Activated CD4-positive, alpha-beta T cell treated with anti-CD3 and anti-CD28 coated beads, Interleukin-2, Interleukin-6, amounts not matched to agents 100 ng/mL and 50 ng/mL, durations not matched to agents 16 hours and 8 hours (primary cell): ENCODE measurements at regions not wholly inside any gene's neighbourhood (a gene's known extent, or its start where the extent isn't known, plus 50 kb on each side); places are given as distances from the start of the nearest gene placed in this dataset.
"Not testable (repeated sequence)": the region's sequence is repeated elsewhere in the genome, so short reads cannot be mapped to it uniquely, and the experiment has no call there.

Source experiments
- DNase-seq: peaks from one replicate; pipeline ENCODE4 v3.0.0-alpha.2; 2020

DNA sequence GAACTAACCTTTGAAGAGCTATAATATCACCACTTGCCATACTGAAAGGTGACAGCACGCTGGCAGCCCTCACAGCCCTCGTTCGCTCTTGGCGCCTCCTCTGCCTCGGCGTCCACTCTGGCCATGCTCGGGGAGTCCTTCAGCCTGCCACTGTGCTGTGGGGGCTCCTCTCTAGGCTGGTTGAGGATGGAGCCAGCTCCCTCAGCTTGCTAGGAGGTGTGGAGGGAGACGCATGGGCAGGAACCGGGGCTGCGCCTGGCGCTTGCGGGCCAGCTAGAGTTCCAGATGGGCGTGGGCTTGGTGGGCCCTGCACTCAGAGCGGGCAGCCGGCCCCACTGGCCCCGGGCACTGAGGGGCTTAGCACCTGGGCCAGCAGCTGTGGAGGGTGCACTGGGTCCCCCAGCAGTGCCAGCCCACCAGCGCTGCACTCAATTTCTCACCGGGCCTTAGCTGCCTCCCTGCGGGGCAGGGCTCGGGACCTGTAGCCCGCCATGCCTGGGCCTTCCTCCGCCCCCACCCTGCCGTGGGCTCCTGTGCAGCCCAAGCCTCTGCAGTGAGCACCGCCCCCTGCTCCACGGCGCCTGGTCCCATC lies 329.7 kb downstream of the LMBRD1 start:
- DNase-seq, result no peak

DNA sequence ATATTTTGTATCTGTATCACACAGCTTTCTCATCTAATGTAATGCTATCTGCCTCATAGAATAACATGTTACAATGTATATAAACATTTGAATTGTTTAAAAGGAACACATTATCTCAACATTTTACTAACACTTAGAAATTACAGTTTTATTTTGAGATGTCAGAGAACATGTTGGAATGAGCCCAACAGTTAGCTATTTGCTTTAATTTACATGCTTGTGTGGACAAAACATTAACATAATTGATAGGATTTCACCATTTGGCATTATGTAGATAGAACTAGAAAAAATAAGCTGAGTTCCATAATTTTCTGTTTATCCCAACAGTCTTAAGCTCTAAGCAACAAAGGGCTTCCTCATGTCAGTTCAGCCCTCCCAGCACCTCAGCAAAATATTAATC lies 330.9 kb downstream of the LMBRD1 start:
- DNase-seq, result no peak

DNA sequence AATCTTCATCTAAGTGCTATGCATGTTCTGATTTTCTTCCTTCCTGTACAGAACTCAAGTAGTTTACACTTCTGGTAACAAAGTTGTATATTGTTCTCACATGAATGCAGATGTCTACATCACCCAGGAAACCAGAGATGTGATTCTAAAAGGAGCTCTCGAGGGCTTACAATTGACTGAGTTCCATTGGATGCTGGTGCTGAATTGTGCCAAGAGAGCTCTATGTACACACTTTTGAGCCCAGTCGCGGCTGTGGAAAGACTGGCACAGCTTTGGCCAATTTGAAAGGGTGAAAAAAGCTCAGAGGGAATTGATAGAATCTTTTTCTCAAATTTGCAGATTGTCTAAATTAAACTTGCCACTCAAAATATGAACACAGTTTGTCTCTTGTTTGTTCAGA lies 340.7 kb downstream of the LMBRD1 start:
- DNase-seq, result no peak

DNA sequence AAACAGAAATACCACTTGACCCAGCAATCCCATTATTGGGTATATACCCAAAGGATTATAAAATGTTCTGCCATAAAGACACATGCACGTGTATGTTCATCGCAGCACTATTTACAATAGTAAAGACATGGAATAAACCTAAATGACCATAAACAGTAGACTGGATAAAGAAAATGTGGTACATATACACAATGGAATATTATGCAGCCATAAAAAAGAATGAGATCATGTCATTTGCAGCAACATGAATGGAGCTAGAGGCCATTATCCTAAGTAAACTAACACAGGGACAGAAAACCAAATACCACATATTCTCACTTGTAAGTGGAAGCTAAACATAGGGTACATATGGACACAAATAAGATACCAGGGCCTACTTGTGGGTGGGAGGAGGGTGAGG lies 342.2 kb downstream of the LMBRD1 start:
- DNase-seq, result not testable (repeated sequence)

DNA sequence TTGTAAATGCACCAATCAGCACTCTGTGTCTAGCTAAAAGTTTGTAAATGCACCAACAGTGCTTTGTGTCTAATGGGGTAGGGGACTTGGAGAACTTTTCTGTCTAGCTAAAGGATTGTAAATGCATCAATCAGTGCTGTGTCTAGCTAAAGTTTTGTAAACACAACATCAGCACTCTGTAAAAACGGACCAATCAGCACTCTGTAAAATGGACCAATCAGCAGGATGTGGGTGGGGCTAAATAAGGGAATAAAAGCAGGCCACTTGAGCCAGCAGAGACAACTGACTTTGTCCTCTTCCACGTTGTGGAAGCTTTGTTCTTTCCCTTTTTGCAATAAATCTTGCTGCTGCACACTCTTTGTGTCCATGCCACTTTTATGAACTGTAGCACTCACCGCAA lies 346.3 kb downstream of the LMBRD1 start:
- DNase-seq, result not testable (repeated sequence)

DNA sequence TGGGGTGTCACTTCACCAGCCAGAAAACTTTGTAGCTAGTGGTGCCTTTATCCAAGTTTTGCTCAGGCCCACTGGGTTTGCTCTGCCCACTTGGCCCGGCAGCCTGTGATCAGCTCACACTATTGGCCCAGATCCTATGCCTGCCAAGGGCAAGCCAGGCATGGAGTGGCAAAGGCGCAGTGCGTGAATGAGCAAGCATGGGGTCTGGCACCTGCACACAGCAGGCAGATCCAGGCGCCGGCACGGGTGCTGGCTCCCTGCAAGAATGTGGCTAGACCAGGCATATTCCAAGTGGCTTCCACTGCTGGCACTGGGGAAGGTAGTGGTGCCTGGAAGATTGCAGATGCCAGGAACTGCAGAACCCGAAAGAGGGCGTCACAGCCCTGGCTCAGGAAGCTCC lies 346.9 kb downstream of the LMBRD1 start:
- DNase-seq, result no peak
